ENCODE measurements at regions not wholly inside any gene's neighbourhood (a gene's known extent, or its start where the extent isn't known, plus 50 kb on each side); places are given as distances from the start of the nearest gene placed in this dataset.

DNA sequence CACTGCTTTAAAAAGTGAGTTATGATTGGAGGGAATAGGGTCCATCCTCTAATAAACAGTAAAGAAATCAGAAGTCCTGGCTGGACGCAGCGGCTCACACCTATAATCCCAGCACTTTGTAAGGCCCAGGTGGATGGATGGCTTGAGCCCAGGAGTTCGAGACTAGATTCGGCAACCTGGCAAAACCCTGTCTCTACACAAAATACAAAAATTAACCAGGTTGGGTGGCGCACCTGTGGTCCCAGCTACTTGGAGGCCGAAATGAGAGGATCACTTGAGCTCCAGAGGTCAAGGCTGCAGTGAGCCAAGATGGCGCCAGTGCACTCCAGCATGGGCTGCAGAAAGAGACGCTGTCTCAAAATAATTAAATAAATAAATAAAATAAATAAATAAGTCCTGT lies 171.2 kb downstream of the POTEB3 start:
- WGBS (ENCODE audit: low lambda C conversion rate) = 15% methylated on average over 8 of the region's 8 CpGs
- no peaks in the 10 kb centered on the region for H4K20me1 ChIP-seq (ENCODE audit: insufficient read depth)
- no peaks in the 10 kb centered on the region for H3K27me3 ChIP-seq (ENCODE audit: insufficient read depth)
- no peak overlapping the region for H3K4me2 ChIP-seq
- H3K4me1 ChIP-seq (ENCODE audit: control insufficient read depth in 1 of 2, insufficient read depth in 2 of 2, low read depth in 1 of 2, low read length in 1 of 2) = 0 out of 4 replicates have a peak, but pooled peaks cover 0 to 8% of the 10 kb centered on the region in 2 experiments
- DNase-seq = no peak
- no peaks in the 10 kb centered on the region for H3K79me2 ChIP-seq (ENCODE audit: insufficient read depth)
- H3K9me3 ChIP-seq = no peaks in the 10 kb centered on the region
- H3K9me2 ChIP-seq = no peaks in the 10 kb centered on the region
- no peak overlapping the region for H3K4me3 ChIP-seq (ENCODE audit: low read depth in 2 of 2, low read length in 1 of 2)
- no peak overlapping the region for H3K27ac ChIP-seq (ENCODE audit: low read depth in 2 of 2, low read length in 1 of 2)
- ChIA-PET CTCF (interaction anchor here (1.0 kb wide), 1 partner anchor 15 kb away, joined by 4 read pairs; no protein-coding TSS in a partner anchor), POLR2A (no interaction called here)
- no peak overlapping the region for H3K9ac ChIP-seq
- peaks cover 8% of the 10 kb centered on the region for H3F3A ChIP-seq (replicated peaks; ENCODE audit: insufficient read depth)
- H3K36me3 ChIP-seq (replicated peaks in 1 of 2; ENCODE audit: control insufficient read depth in 1 of 2, insufficient read depth in 2 of 2, low read length in 1 of 2) = no peaks in the 10 kb centered on the region
- no peak for TF ChIP-seq FOSL2 (IDR thresholded peaks at IDR 0.05; ENCODE audit: borderline replicate concordance, low read depth)
- TF ChIP-seq, protein P1, sequence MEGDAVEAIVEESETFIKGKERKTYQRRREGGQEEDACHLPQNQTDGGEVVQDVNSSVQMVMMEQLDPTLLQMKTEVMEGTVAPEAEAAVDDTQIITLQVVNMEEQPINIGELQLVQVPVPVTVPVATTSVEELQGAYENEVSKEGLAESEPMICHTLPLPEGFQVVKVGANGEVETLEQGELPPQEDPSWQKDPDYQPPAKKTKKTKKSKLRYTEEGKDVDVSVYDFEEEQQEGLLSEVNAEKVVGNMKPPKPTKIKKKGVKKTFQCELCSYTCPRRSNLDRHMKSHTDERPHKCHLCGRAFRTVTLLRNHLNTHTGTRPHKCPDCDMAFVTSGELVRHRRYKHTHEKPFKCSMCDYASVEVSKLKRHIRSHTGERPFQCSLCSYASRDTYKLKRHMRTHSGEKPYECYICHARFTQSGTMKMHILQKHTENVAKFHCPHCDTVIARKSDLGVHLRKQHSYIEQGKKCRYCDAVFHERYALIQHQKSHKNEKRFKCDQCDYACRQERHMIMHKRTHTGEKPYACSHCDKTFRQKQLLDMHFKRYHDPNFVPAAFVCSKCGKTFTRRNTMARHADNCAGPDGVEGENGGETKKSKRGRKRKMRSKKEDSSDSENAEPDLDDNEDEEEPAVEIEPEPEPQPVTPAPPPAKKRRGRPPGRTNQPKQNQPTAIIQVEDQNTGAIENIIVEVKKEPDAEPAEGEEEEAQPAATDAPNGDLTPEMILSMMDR (IDR thresholded peaks at IDR 0.05) = no peak
- TF ChIP-seq, protein P2, sequence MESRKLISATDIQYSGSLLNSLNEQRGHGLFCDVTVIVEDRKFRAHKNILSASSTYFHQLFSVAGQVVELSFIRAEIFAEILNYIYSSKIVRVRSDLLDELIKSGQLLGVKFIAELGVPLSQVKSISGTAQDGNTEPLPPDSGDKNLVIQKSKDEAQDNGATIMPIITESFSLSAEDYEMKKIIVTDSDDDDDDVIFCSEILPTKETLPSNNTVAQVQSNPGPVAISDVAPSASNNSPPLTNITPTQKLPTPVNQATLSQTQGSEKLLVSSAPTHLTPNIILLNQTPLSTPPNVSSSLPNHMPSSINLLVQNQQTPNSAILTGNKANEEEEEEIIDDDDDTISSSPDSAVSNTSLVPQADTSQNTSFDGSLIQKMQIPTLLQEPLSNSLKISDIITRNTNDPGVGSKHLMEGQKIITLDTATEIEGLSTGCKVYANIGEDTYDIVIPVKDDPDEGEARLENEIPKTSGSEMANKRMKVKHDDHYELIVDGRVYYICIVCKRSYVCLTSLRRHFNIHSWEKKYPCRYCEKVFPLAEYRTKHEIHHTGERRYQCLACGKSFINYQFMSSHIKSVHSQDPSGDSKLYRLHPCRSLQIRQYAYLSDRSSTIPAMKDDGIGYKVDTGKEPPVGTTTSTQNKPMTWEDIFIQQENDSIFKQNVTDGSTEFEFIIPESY (IDR thresholded peaks at IDR 0.05; ENCODE audit: borderline replicate concordance, low read depth) = no peak
- TF ChIP-seq ELF1 (IDR thresholded peaks at IDR 0.05) = no peak
- TF ChIP-seq FOXJ3 (CRISPR knock-in tag; IDR thresholded peaks at IDR 0.05) = no peak
- H2AFZ ChIP-seq (ENCODE audit: low read depth) = no peak overlapping the region

DNA sequence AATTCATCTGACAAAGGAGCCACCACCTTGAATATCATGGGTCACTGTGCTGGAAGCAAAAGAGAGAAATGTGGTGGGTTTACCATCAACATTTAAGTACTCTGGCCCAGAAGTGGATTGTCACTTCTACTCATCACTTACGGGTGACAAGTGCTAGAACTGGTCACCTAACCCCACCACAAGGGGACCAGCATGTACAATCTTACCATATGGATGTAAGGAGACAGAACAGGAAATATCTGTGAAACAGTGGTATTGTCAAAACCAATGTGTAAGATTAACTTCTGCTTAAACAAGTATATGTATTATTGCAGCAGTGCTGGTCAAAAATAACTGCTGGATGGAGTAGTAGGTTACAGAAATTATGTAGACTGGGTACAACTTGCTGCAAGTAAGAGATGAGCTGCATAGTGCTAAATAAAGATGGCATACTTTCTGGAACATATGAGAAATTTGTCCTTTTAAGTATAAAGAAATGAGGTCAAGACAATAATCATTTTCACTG lies 171.8 kb downstream of the POTEB3 start:
- Histone ChIP-seq H3K4me3 (ENCODE audit: low read depth in 2 of 2, low read length in 1 of 2) (no peak overlapping the region), H3K9me2 (no peaks in the 10 kb centered on the region), H2AFZ (ENCODE audit: low read depth) (no peak overlapping the region), H3K9ac (no peak overlapping the region), H3K36me3 (replicated peaks in 1 of 2; ENCODE audit: control insufficient read depth in 1 of 2, insufficient read depth in 2 of 2, low read length in 1 of 2) (no peaks in the 10 kb centered on the region), H3K79me2 (ENCODE audit: insufficient read depth) (no peaks in the 10 kb centered on the region), H3K4me2 (no peak overlapping the region), H4K20me1 (ENCODE audit: insufficient read depth) (no peaks in the 10 kb centered on the region), H3K9me3 (no peaks in the 10 kb centered on the region), H3K4me1 (ENCODE audit: control insufficient read depth in 1 of 2, insufficient read depth in 2 of 2, low read depth in 1 of 2, low read length in 1 of 2) (0 out of 4 replicates have a peak, but pooled peaks cover 0 to 8% of the 10 kb centered on the region in 2 experiments), H3K27ac (ENCODE audit: low read depth in 2 of 2, low read length in 1 of 2) (no peak overlapping the region), H3K27me3 (ENCODE audit: insufficient read depth) (no peaks in the 10 kb centered on the region), H3F3A (replicated peaks; ENCODE audit: insufficient read depth) (peaks cover 8% of the 10 kb centered on the region)
- no peak for DNase-seq
- 3% methylated on average over 1 of the region's 1 CpG for whole genome bisulfite sequencing (ENCODE audit: low lambda C conversion rate)
- ChIA-PET CTCF (interaction anchor here (1.0 kb wide), 1 partner anchor 16 kb away, joined by 4 read pairs; no protein-coding TSS in a partner anchor), POLR2A (no interaction called here)
- TF ChIP-seq GABPA (IDR thresholded peaks at IDR 0.05; ENCODE audit: low read depth) (no peak), NFIC (IDR thresholded peaks at IDR 0.05; ENCODE audit: borderline replicate concordance) (no peak), RXRA (IDR thresholded peaks at IDR 0.05; ENCODE audit: borderline replicate concordance, low read depth) (no peak), NRF1 (IDR thresholded peaks at IDR 0.05; ENCODE audit: low read depth, low read length) (no peak), POLR2AphosphoS5 (IDR thresholded peaks at IDR 0.05; ENCODE audit: low read depth, low read length) (no peak), ELF1 (IDR thresholded peaks at IDR 0.05) (no peak), RCOR1 (IDR thresholded peaks at IDR 0.05; ENCODE audit: low read length) (no peak), MEF2A (IDR thresholded peaks at IDR 0.05; ENCODE audit: borderline replicate concordance, low read depth) (no peak), FOXM1 (IDR thresholded peaks at IDR 0.05; ENCODE audit: low read depth) (no peak), EP300 (IDR thresholded peaks at IDR 0.05; ENCODE audit: borderline replicate concordance in 1 of 2, low read depth in 1 of 2, low read length in 1 of 2) (no peak)
- TF ChIP-seq, protein P3, sequence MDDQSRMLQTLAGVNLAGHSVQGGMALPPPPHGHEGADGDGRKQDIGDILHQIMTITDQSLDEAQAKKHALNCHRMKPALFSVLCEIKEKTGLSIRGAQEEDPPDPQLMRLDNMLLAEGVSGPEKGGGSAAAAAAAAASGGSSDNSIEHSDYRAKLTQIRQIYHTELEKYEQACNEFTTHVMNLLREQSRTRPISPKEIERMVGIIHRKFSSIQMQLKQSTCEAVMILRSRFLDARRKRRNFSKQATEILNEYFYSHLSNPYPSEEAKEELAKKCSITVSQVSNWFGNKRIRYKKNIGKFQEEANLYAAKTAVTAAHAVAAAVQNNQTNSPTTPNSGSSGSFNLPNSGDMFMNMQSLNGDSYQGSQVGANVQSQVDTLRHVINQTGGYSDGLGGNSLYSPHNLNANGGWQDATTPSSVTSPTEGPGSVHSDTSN (IDR thresholded peaks at IDR 0.05) = no peak
- TF ChIP-seq, protein P4, sequence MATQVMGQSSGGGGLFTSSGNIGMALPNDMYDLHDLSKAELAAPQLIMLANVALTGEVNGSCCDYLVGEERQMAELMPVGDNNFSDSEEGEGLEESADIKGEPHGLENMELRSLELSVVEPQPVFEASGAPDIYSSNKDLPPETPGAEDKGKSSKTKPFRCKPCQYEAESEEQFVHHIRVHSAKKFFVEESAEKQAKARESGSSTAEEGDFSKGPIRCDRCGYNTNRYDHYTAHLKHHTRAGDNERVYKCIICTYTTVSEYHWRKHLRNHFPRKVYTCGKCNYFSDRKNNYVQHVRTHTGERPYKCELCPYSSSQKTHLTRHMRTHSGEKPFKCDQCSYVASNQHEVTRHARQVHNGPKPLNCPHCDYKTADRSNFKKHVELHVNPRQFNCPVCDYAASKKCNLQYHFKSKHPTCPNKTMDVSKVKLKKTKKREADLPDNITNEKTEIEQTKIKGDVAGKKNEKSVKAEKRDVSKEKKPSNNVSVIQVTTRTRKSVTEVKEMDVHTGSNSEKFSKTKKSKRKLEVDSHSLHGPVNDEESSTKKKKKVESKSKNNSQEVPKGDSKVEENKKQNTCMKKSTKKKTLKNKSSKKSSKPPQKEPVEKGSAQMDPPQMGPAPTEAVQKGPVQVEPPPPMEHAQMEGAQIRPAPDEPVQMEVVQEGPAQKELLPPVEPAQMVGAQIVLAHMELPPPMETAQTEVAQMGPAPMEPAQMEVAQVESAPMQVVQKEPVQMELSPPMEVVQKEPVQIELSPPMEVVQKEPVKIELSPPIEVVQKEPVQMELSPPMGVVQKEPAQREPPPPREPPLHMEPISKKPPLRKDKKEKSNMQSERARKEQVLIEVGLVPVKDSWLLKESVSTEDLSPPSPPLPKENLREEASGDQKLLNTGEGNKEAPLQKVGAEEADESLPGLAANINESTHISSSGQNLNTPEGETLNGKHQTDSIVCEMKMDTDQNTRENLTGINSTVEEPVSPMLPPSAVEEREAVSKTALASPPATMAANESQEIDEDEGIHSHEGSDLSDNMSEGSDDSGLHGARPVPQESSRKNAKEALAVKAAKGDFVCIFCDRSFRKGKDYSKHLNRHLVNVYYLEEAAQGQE (IDR thresholded peaks at IDR 0.05; ENCODE audit: low read depth, low read length) = no peak
- TF ChIP-seq, protein P1 (IDR thresholded peaks at IDR 0.05) = no peak
